Retinal pigment epithelial cell (primary cell): ENCODE measurements at regions not wholly inside any gene's neighbourhood (a gene's known extent, or its start where the extent isn't known, plus 50 kb on each side); places are given as distances from the start of the nearest gene placed in this dataset.
"Not testable (repeated sequence)": the region's sequence is repeated elsewhere in the genome, so short reads cannot be mapped to it uniquely, and the experiment has no call there.

Experiments used
- DNase-seq: peaks from one replicate; pipeline ENCODE4 v3.0.0-alpha.2; 2010; ENCODE audit warnings: low read depth
- H3K4me3 ChIP-seq: 2 replicates; pipeline ENCODE4 v1.5.1; 2011; ENCODE audit warnings: mild to moderate bottlenecking, low read length, control low read depth, moderate library complexity
- CTCF ChIP-seq: conservative IDR thresholded peaks from 2 replicates; pipeline ENCODE4 v1.5.1; 2011; ENCODE audit warnings: low read depth, low read length, control low read depth, inconsistent platforms

GRCh38 chr13:73661687-73662425 is 472.3 kb downstream of the KLF12 start:
- DNase-seq, result no peak
- no peak overlapping the region for H3K4me3 ChIP-seq
- TF ChIP-seq CTCF, result no peak

- no peak for DNase-seq
- H3K4me3 ChIP-seq, result no peak overlapping the region
- no peak for TF ChIP-seq CTCF
These were observed 473.1 kb downstream of the KLF12 start for GRCh38 chr13:73661066-73661465.

- no peak for TF ChIP-seq CTCF
- H3K4me3 ChIP-seq, result no peak overlapping the region
- DNase-seq, result no peak
These were observed 475.6 kb downstream of the KLF12 start for GRCh38 chr13:73658639-73659038.

- TF ChIP-seq CTCF, result no peak
- H3K4me3 ChIP-seq, result no peak overlapping the region
- DNase-seq, result no peak
These were observed 476.2 kb downstream of the KLF12 start for GRCh38 chr13:73657821-73658540.

- no peak for TF ChIP-seq CTCF
- DNase-seq, result no peak
- H3K4me3 ChIP-seq, result no peak overlapping the region
These were observed 477.3 kb downstream of the KLF12 start for GRCh38 chr13:73656863-73657262.

GRCh38 chr13:73653688-73654087 is 480.5 kb downstream of the KLF12 start:
- DNase-seq, result no peak
- TF ChIP-seq CTCF, result no peak
- H3K4me3 ChIP-seq, result no peak overlapping the region

- TF ChIP-seq CTCF, result no peak
- H3K4me3 ChIP-seq, result no peak overlapping the region
- no peak for DNase-seq
These were observed 486.8 kb downstream of the KLF12 start for GRCh38 chr13:73647417-73647816.

GRCh38 chr13:73640476-73641179 is 493.6 kb downstream of the KLF12 start:
- not testable (repeated sequence) for H3K4me3 ChIP-seq

More at GRCh38 chr13:73640476-73641179, 493.6 kb downstream of the KLF12 start:
- not testable (repeated sequence) for DNase-seq
